AG10803 (cell line): ENCODE measurements at regions not wholly inside any gene's neighbourhood (a gene's known extent, or its start where the extent isn't known, plus 50 kb on each side); places are given as distances from the start of the nearest gene placed in this dataset.

Experiments used
- DNase-seq: peaks from one replicate; pipeline ENCODE4 v3.0.0; 2010; ENCODE audit warnings: low read depth
- H3K4me3 ChIP-seq: 2 replicates; pipeline ENCODE4 v1.5.1; 2011; ENCODE audit warnings: mild to moderate bottlenecking, low read length, control low read depth
- CTCF ChIP-seq: conservative IDR thresholded peaks from 2 replicates; pipeline ENCODE4 v1.5.1; 2011; ENCODE audit warnings: mild to moderate bottlenecking, low read length, control low read depth, inconsistent platforms

DNA sequence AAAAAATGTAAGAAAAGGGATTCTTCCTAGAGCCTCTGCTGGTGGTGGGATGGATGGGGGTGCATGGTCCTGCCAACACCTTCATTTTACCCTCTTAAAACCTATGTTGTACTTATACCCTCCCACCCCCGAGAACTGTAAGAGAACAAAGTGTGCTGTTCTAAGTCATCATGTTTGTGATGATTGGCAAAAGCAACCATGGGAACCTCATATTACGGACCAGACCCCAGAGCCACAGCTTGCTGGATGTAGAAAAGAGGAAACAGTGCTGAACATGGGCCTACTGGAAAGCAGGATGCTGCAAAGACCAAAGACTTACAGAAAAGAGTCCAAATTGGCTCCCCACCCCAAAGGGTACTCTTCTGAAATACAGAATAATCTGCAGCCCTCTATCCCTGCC is 311.2 kb downstream of the DUSP6 start:
- TF ChIP-seq CTCF = no peak
- DNase-seq = no peak
- H3K4me3 ChIP-seq = no peak overlapping the region

DNA sequence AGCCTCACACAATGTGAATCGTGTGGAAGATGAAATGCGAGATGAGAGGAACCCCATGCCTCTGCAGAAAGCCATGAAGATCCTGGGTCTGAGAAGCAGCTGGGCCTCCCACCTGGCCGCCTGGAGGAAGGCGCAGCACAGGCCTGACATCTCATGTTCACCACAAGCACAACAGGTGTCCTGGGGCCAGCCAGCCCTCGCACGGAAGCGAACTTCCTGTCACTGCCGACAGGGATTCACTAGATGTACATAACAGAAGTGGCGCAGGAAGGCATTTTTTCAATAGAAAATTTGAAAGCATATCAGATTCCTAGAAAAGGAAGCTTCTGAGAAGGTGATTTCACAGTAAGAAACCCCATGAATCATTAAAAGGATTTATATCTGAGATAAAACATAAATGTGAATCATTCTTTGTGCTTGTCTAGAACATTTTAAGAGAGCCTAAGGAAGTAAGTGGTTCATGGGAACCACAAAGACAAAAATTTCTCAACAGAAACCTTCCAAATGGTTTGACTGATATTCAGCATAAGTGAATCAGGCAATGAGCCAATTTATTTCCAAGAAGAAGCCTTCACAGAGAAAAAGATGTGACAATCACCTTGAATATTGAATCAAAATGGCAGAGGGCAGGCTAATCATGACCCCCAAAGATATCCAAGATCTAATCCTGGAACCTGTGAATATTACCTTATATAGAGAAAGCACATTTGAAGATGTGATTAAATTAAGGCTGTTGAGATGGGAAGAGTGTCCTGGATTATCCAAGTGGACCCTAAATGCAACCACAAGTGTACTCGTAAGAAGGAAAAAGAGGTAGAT is 311.9 kb downstream of the DUSP6 start:
- DNase-seq = no peak
- no peak for TF ChIP-seq CTCF
- no peak overlapping the region for H3K4me3 ChIP-seq

- H3K4me3 ChIP-seq = no peak overlapping the region
- TF ChIP-seq CTCF = no peak
Measured at GRCh38 chr12:89038831-89039512, 313.3 kb downstream of the DUSP6 start.

GRCh38 chr12:89033062-89033461 is 319.2 kb downstream of the DUSP6 start:
- no peak for DNase-seq
- no peak overlapping the region for H3K4me3 ChIP-seq
- TF ChIP-seq CTCF = no peak

More at GRCh38 chr12:89038831-89039512, 313.3 kb downstream of the DUSP6 start:
- DNase-seq = no peak

DNA sequence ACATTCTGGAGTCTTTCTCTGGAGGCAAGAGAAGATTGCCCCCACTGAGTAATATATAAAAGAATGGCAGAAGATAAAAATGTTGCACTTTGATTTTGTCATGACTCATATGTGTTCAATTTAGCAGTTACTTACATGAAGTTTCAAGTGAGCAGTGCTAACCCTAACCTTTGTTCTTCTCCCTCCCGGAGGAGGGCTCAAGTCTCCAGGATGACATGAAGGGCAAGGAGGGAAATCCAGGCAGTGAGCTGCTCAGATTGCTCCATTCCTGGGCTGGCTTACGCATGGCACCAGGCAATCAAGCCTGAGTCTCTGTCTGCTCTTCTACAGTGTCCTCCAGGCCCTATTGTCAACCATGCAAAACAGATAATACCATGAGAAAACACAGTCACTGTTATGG is 322.3 kb downstream of the DUSP6 start:
- DNase-seq = no peak
- no peak for TF ChIP-seq CTCF
- no peak overlapping the region for H3K4me3 ChIP-seq

GRCh38 chr12:89024580-89024979 is 327.7 kb downstream of the DUSP6 start:
- no peak for DNase-seq
- H3K4me3 ChIP-seq = no peak overlapping the region
- TF ChIP-seq CTCF = no peak

- no peak for DNase-seq
- no peak overlapping the region for H3K4me3 ChIP-seq
- TF ChIP-seq CTCF = no peak
Measured at GRCh38 chr12:89023936-89024335, 328.4 kb downstream of the DUSP6 start.
